ENCODE measurements at regions not wholly inside any gene's neighbourhood (a gene's known extent, or its start where the extent isn't known, plus 50 kb on each side); places are given as distances from the start of the nearest gene placed in this dataset.

GRCh38 chr9:115498303-115498702 lies 380.3 kb upstream of the TNC start:
- no peaks in the 10 kb centered on the region for H3K4me1 ChIP-seq (ENCODE audit: low read length)
- H4K20me1 ChIP-seq (ENCODE audit: insufficient read depth, low read depth, low read length): no peaks in the 10 kb centered on the region
- no peak overlapping the region for H2AFZ ChIP-seq (ENCODE audit: low read length)
- no peak for DNase-seq
- no peak overlapping the region for H3K4me2 ChIP-seq (ENCODE audit: low read depth, low read length, poor library complexity, severe bottlenecking)
- H3K9me2 ChIP-seq (replicated peaks; ENCODE audit: insufficient read depth, low read length): no peaks in the 10 kb centered on the region
- H3K9me3 ChIP-seq (ENCODE audit: low read length): no peaks in the 10 kb centered on the region
- H3K27me3 ChIP-seq (ENCODE audit: low read length): no peaks in the 10 kb centered on the region; the same call in 1 of the 2 replicates
- no peak overlapping the region for H3K4me3 ChIP-seq (ENCODE audit: low read length)
- no peaks in the 10 kb centered on the region for H3K36me3 ChIP-seq (ENCODE audit: insufficient read depth, low read length)
- no peaks in the 10 kb centered on the region for H3K79me2 ChIP-seq (ENCODE audit: low read length)
- H3K9ac ChIP-seq (ENCODE audit: low read length): no peak overlapping the region
- no peak overlapping the region for H3K27ac ChIP-seq (ENCODE audit: low read length)

- no peaks in the 10 kb centered on the region for H3K36me3 ChIP-seq (ENCODE audit: insufficient read depth, low read length)
- H3K79me2 ChIP-seq (ENCODE audit: low read length): no peaks in the 10 kb centered on the region
Observed at GRCh38 chr9:115507148-115507547, 389.2 kb upstream of the TNC start.

GRCh38 chr9:115513148-115513547 lies 395.2 kb upstream of the TNC start:
- H3K4me1 ChIP-seq (ENCODE audit: low read length): no peaks in the 10 kb centered on the region
- H3K9me3 ChIP-seq (ENCODE audit: low read length): no peaks in the 10 kb centered on the region
- H3K9me2 ChIP-seq (replicated peaks; ENCODE audit: insufficient read depth, low read length): no peaks in the 10 kb centered on the region
- no peak overlapping the region for H3K27ac ChIP-seq (ENCODE audit: low read length)
- no peaks in the 10 kb centered on the region for H3K27me3 ChIP-seq (ENCODE audit: low read length)
- no peaks in the 10 kb centered on the region for H3K79me2 ChIP-seq (ENCODE audit: low read length)
- H3K9ac ChIP-seq (ENCODE audit: low read length): no peak overlapping the region
- H3K4me3 ChIP-seq (ENCODE audit: low read length): no peak overlapping the region
- no peaks in the 10 kb centered on the region for H4K20me1 ChIP-seq (ENCODE audit: insufficient read depth, low read depth, low read length)
- no peaks in the 10 kb centered on the region for H3K36me3 ChIP-seq (ENCODE audit: insufficient read depth, low read length)
- H2AFZ ChIP-seq (ENCODE audit: low read length): no peak overlapping the region
- no peak for DNase-seq
- H3K4me2 ChIP-seq (ENCODE audit: low read depth, low read length, poor library complexity, severe bottlenecking): no peak overlapping the region

More at GRCh38 chr9:115507148-115507547, 389.2 kb upstream of the TNC start:
- Histone ChIP-seq H3K27me3 (ENCODE audit: low read length) (no peaks in the 10 kb centered on the region; the same call in 1 of the 2 replicates), H3K9me2 (replicated peaks; ENCODE audit: insufficient read depth, low read length) (no peaks in the 10 kb centered on the region), H3K4me1 (ENCODE audit: low read length) (no peaks in the 10 kb centered on the region), H3K4me3 (ENCODE audit: low read length) (no peak overlapping the region), H2AFZ (ENCODE audit: low read length) (no peak overlapping the region), H3K9me3 (ENCODE audit: low read length) (no peaks in the 10 kb centered on the region), H3K4me2 (ENCODE audit: low read depth, low read length, poor library complexity, severe bottlenecking) (no peak overlapping the region), H3K9ac (ENCODE audit: low read length) (no peak overlapping the region), H4K20me1 (ENCODE audit: insufficient read depth, low read depth, low read length) (no peaks in the 10 kb centered on the region), H3K27ac (ENCODE audit: low read length) (no peak overlapping the region)
- DNase-seq: no peak

- Histone ChIP-seq H2AFZ (ENCODE audit: low read length) (no peak overlapping the region), H3K9me3 (ENCODE audit: low read length) (no peaks in the 10 kb centered on the region), H3K36me3 (ENCODE audit: insufficient read depth, low read length) (no peaks in the 10 kb centered on the region), H3K4me3 (ENCODE audit: low read length) (no peak overlapping the region), H3K27me3 (ENCODE audit: low read length) (no peaks in the 10 kb centered on the region), H3K4me2 (ENCODE audit: low read depth, low read length, poor library complexity, severe bottlenecking) (no peak overlapping the region), H3K79me2 (ENCODE audit: low read length) (no peaks in the 10 kb centered on the region), H4K20me1 (ENCODE audit: insufficient read depth, low read depth, low read length) (no peaks in the 10 kb centered on the region), H3K27ac (ENCODE audit: low read length) (no peak overlapping the region), H3K9me2 (replicated peaks; ENCODE audit: insufficient read depth, low read length) (no peaks in the 10 kb centered on the region), H3K9ac (ENCODE audit: low read length) (no peak overlapping the region), H3K4me1 (ENCODE audit: low read length) (no peaks in the 10 kb centered on the region)
- no peak for DNase-seq
Observed at GRCh38 chr9:115514454-115514853, 396.5 kb upstream of the TNC start.

GRCh38 chr9:115517335-115518075 lies 399.5 kb upstream of the TNC start:
- H3K27me3 ChIP-seq (ENCODE audit: low read length): no peaks in the 10 kb centered on the region
- DNase-seq: no peak
- no peaks in the 10 kb centered on the region for H3K9me2 ChIP-seq (replicated peaks; ENCODE audit: insufficient read depth, low read length)
- no peak overlapping the region for H2AFZ ChIP-seq (ENCODE audit: low read length)
- H3K36me3 ChIP-seq (ENCODE audit: insufficient read depth, low read length): no peaks in the 10 kb centered on the region
- H3K4me3 ChIP-seq (ENCODE audit: low read length): no peak overlapping the region
- H3K79me2 ChIP-seq (ENCODE audit: low read length): no peaks in the 10 kb centered on the region
- no peak overlapping the region for H3K9ac ChIP-seq (ENCODE audit: low read length)
- H4K20me1 ChIP-seq (ENCODE audit: insufficient read depth, low read depth, low read length): no peaks in the 10 kb centered on the region
- H3K9me3 ChIP-seq (ENCODE audit: low read length): no peaks in the 10 kb centered on the region
- H3K27ac ChIP-seq (ENCODE audit: low read length): no peak overlapping the region
- no peaks in the 10 kb centered on the region for H3K4me1 ChIP-seq (ENCODE audit: low read length)
- no peak overlapping the region for H3K4me2 ChIP-seq (ENCODE audit: low read depth, low read length, poor library complexity, severe bottlenecking)

GRCh38 chr9:115520646-115521045 lies 402.7 kb upstream of the TNC start:
- H3K9me2 ChIP-seq (replicated peaks; ENCODE audit: insufficient read depth, low read length): no peaks in the 10 kb centered on the region
- H2AFZ ChIP-seq (ENCODE audit: low read length): no peak overlapping the region
- DNase-seq: no peak
- no peak overlapping the region for H3K4me3 ChIP-seq (ENCODE audit: low read length)
- no peaks in the 10 kb centered on the region for H4K20me1 ChIP-seq (ENCODE audit: insufficient read depth, low read depth, low read length)
- no peaks in the 10 kb centered on the region for H3K36me3 ChIP-seq (ENCODE audit: insufficient read depth, low read length)
- no peaks in the 10 kb centered on the region for H3K9me3 ChIP-seq (ENCODE audit: low read length)
- no peak overlapping the region for H3K4me2 ChIP-seq (ENCODE audit: low read depth, low read length, poor library complexity, severe bottlenecking)
- H3K27me3 ChIP-seq (ENCODE audit: low read length): no peaks in the 10 kb centered on the region
- no peaks in the 10 kb centered on the region for H3K4me1 ChIP-seq (ENCODE audit: low read length)
- H3K9ac ChIP-seq (ENCODE audit: low read length): no peak overlapping the region
- no peaks in the 10 kb centered on the region for H3K79me2 ChIP-seq (ENCODE audit: low read length)
- no peak overlapping the region for H3K27ac ChIP-seq (ENCODE audit: low read length)

- Histone ChIP-seq H3K4me3 (ENCODE audit: low read length) (no peak overlapping the region), H3K4me1 (ENCODE audit: low read length) (no peaks in the 10 kb centered on the region), H3K27ac (ENCODE audit: low read length) (no peak overlapping the region), H3K9me2 (replicated peaks; ENCODE audit: insufficient read depth, low read length) (no peaks in the 10 kb centered on the region), H3K79me2 (ENCODE audit: low read length) (no peaks in the 10 kb centered on the region), H3K27me3 (ENCODE audit: low read length) (no peaks in the 10 kb centered on the region), H4K20me1 (ENCODE audit: insufficient read depth, low read depth, low read length) (no peaks in the 10 kb centered on the region), H3K4me2 (ENCODE audit: low read depth, low read length, poor library complexity, severe bottlenecking) (no peak overlapping the region), H3K9me3 (ENCODE audit: low read length) (no peaks in the 10 kb centered on the region), H3K9ac (ENCODE audit: low read length) (no peak overlapping the region), H2AFZ (ENCODE audit: low read length) (no peak overlapping the region), H3K36me3 (ENCODE audit: insufficient read depth, low read length) (no peaks in the 10 kb centered on the region)
- DNase-seq: no peak
Observed at GRCh38 chr9:115522912-115523311, 405.0 kb upstream of the TNC start.

GRCh38 chr9:115524453-115525059 lies 406.6 kb upstream of the TNC start:
- Histone ChIP-seq H3K4me2 (ENCODE audit: low read depth, low read length, poor library complexity, severe bottlenecking) (no peak overlapping the region), H2AFZ (ENCODE audit: low read length) (no peak overlapping the region), H3K9me2 (replicated peaks; ENCODE audit: insufficient read depth, low read length) (no peaks in the 10 kb centered on the region), H3K79me2 (ENCODE audit: low read length) (no peaks in the 10 kb centered on the region), H4K20me1 (ENCODE audit: insufficient read depth, low read depth, low read length) (no peaks in the 10 kb centered on the region), H3K9ac (ENCODE audit: low read length) (no peak overlapping the region), H3K4me3 (ENCODE audit: low read length) (no peak overlapping the region), H3K36me3 (ENCODE audit: insufficient read depth, low read length) (no peaks in the 10 kb centered on the region), H3K27ac (ENCODE audit: low read length) (no peak overlapping the region), H3K9me3 (ENCODE audit: low read length) (no peaks in the 10 kb centered on the region), H3K27me3 (ENCODE audit: low read length) (no peaks in the 10 kb centered on the region), H3K4me1 (ENCODE audit: low read length) (no peaks in the 10 kb centered on the region)
- peak; percentile 76 for DNase-seq

Measured in Karpas-422 (cell line).